Mesothelial cell of epicardium (in vitro differentiated cells): ENCODE measurements at regions not wholly inside any gene's neighbourhood (a gene's known extent, or its start where the extent isn't known, plus 50 kb on each side); places are given as distances from the start of the nearest gene placed in this dataset.

ENCODE experiments used
- DNase-seq, 2 experiments: peaks; one replicate each; pipeline ENCODE4 v3.0.0; 2021; ENCODE audit warnings: low spot score in 2 of 2; ENCODE audit not compliant: unreplicated experiment in 2 of 2
- H3K27ac Mint-ChIP-seq: 2 replicates; pipeline ENCODE4 v1.8.0; 2021; ENCODE audit warnings: mixed read lengths
- H3K27me3 Mint-ChIP-seq: 2 replicates; pipeline ENCODE4 v1.8.0; 2021; ENCODE audit warnings: low read depth, mixed read lengths
- H3K36me3 Mint-ChIP-seq: 2 replicates; pipeline ENCODE4 v1.8.0; 2021; ENCODE audit warnings: mixed read lengths
- H3K4me1 Mint-ChIP-seq: 2 replicates; pipeline ENCODE4 v1.8.0; 2021; ENCODE audit warnings: mixed read lengths
- H3K4me3 Mint-ChIP-seq: 2 replicates; pipeline ENCODE4 v1.8.0; 2021; ENCODE audit warnings: mild to moderate bottlenecking, moderate library complexity, mixed read lengths
- H3K9me3 Mint-ChIP-seq: 2 replicates; pipeline ENCODE4 v1.8.0; 2021; ENCODE audit warnings: mixed read lengths
- CTCF ChIP-seq: fragments of 200-600 bp; sonication (generic); IDR thresholded peaks from one replicate; pipeline ENCODE4 v1.5.0; 2021; ENCODE audit warnings: antibody characterized with exemption; ENCODE audit not compliant: unreplicated experiment

- TF ChIP-seq CTCF, result no peak
- Mint-ChIP-seq H3K36me3 (no peaks in the 10 kb centered on the region), H3K27me3 (no peaks in the 10 kb centered on the region), H3K4me3 (no peak overlapping the region), H3K27ac (peak overlapping the region; percentile 69), H3K9me3 (peaks cover 2% of the 10 kb centered on the region), H3K4me1 (peaks cover 20% of the 10 kb centered on the region)
- no peak for DNase-seq
Observed at GRCh38 chr5:57539281-57539701, 56.7 kb upstream of the ACTBL2 start.

- H3K4me3 Mint-ChIP-seq, result no peak overlapping the region
- H3K9me3 Mint-ChIP-seq, result no peaks in the 10 kb centered on the region
- H3K36me3 Mint-ChIP-seq, result no peaks in the 10 kb centered on the region
- no peaks in the 10 kb centered on the region for H3K27me3 Mint-ChIP-seq
- H3K4me1 Mint-ChIP-seq, result peaks cover 20% of the 10 kb centered on the region
- H3K27ac Mint-ChIP-seq, result peak overlapping the region; percentile 36
- DNase-seq, result no peak
- TF ChIP-seq CTCF, result no peak
Observed at GRCh38 chr5:57538341-57538955, 55.8 kb upstream of the ACTBL2 start.

GRCh38 chr5:57537811-57538210 is 55.2 kb upstream of the ACTBL2 start:
- Mint-ChIP-seq H3K36me3 (no peaks in the 10 kb centered on the region), H3K4me3 (no peak overlapping the region), H3K9me3 (no peaks in the 10 kb centered on the region), H3K27ac (no peak overlapping the region), H3K27me3 (no peaks in the 10 kb centered on the region), H3K4me1 (peaks cover 24% of the 10 kb centered on the region)
- TF ChIP-seq CTCF, result no peak
- DNase-seq, result no peak

GRCh38 chr5:57532513-57533497 is 50.2 kb upstream of the ACTBL2 start:
- no peak for DNase-seq
- Mint-ChIP-seq H3K36me3 (no peaks in the 10 kb centered on the region), H3K4me1 (peaks cover 26% of the 10 kb centered on the region), H3K4me3 (no peak overlapping the region), H3K27ac (peak overlapping the region; percentile 71), H3K9me3 (peaks cover 3% of the 10 kb centered on the region), H3K27me3 (no peaks in the 10 kb centered on the region)
- TF ChIP-seq CTCF, result no peak
